ENCODE measurements at regions not wholly inside any gene's neighbourhood (a gene's known extent, or its start where the extent isn't known, plus 50 kb on each side); places are given as distances from the start of the nearest gene placed in this dataset.

GRCh38 chr11:39972461-39972860 lies 1487.0 kb downstream of the LRRC4C start:
- TF ChIP-seq CTCF (IDR thresholded peaks at IDR 0.05): no peak
- no peak for TF ChIP-seq POLR2A (IDR thresholded peaks at IDR 0.05)
